ENCODE measurements at regions not wholly inside any gene's neighbourhood (a gene's known extent, or its start where the extent isn't known, plus 50 kb on each side); places are given as distances from the start of the nearest gene placed in this dataset.
"Not testable (repeated sequence)": the region's sequence is repeated elsewhere in the genome, so short reads cannot be mapped to it uniquely, and the experiment has no call there.

DNA sequence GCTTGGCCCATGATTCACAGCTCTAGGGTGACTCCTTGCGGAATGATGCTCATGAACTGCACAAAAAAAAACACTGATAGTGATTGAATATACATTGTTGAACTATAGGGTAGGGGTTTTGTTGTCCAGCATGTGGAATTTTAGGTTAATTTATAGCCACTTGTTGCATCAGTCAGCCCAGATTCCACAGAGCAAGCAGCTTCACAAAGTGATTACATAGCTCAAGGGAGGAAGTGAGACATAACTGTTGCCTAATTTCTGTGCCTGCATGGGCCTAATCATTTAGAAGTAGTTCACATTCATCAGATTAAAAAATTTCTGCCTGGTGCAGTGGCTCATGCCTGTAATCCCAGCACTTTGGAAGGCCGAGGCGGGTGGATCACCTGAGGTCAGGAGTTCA is 142.2 kb upstream of the ZNF722 start:
- not testable (repeated sequence) for DNase-seq (ENCODE audit: low read depth in 2 of 2)

DNA sequence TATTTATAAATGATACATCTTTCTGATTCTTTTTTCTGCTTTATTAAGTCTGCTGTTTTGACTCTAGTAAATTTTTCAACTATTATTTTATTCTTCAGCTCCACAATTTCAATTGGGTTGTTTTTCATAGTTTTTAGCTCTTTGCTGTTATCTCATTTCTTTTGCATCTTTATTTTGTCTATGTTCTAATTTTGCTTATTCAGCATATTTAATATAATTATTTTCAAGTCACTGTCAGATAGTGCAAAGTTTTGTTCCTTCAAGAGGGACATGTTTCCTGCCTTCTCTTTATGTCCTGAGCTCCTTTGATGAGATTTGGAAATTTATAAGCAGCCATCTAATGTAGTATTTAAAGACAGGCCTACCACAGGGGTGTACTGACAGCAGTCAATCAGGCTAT is 131.5 kb upstream of the ZNF722 start:
- DNase-seq (ENCODE audit: low read depth in 2 of 2) = no peak

DNA sequence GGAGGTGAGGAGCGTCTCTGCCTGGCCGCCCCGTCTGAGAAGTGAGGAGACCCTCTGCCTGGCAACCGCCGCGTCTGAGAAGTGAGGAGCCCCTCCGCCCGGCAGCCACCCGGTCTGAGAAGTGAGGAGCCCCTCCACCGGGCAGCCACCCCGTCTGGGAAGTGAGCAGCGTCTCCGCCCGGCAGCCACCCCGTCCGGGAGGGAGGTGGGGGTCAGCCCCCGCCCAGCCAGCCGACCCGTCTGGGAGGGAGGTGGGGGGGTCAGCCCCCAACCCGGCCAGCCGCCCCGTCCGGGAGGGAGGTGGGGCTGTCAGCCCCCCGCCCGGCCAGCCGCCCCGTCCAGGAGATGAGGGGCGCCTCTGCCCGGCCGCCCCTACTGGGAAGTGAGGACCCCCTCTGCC is 124.4 kb upstream of the ZNF722 start:
- DNase-seq (ENCODE audit: low read depth in 2 of 2) = not testable (repeated sequence)

DNA sequence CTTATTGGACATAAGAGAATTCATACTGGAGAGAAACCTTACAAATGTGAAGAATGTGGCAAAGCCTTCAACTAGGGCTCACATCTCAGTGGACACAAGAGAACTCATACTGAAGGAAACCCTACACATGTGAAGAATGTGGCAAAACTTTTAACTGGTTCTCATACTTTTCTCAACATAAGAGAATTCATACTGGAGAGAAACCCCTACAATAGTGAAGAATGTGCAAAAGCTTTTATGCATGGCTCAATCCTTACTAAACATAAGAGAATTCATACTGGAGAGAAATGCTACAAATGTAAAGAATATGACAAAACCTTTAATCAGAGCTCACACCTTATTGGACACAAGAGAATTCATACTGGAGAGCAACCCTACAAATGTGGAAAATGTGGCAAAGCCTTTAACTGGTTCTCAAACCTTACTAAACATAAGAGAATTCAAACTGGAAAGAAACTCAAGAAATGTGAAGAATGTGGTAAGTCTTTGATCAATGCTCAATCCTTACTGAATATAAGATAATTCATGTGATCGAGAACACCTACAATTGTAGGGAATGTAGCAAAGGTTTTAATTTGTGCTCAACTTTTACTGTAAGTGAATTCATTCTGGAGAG is 121.8 kb upstream of the ZNF722 start:
- no peak for DNase-seq (ENCODE audit: low read depth in 2 of 2)

DNA sequence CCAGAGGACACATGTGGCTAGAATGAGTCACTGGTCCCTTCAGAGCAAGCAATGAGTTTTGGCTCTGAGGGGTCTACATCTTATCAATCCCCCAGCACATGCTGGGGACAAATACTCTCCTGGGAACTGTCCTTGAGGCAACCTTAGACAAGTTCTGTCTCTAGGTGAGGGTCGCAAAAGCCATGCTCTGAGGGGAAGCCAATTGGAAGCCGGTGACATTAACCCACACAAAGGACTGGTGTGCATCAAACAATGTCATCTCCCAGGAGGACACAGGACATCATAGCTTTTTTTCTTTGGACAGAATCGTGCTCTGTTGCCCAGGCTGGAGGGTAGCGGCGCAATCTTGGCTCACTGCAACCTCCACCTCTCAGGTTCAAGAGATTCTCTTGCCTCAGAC is 111.6 kb upstream of the ZNF722 start:
- DNase-seq (ENCODE audit: low read depth in 2 of 2) = no peak

DNA sequence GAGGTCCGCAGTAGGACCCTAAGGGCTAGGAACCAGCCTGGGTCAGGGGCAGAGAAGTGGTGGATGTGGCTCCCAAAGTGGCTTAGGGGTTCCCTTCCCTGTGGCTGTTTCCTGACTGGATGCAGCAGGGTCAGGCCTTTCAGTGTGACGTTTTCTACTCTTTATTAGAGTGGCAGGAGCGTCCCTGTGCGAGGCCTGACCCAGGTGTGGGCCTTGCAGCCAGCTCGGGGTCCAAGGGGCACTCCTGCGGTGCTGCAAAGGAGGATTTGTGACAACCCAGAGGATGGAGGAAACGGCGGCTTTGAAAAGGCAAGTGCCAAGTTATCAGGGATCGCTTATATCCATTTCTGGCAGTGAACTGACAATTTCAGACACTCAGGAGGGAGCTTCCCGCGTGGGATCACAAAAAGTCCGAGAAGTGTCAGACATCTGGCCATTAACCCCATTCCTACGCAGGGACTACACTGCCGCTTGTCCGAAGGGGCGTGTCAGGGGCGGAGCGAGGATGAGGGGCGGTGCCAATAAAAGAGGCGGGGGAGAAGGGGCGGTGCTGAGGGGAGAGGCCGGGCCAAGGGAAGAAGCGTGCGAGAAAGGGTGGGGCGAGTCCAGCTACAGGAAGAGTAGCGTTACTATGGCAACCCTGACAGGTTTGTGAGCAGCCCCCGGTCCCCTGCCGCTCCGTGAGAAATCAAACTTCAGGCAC is 98.8 kb upstream of the ZNF722 start:
- DNase-seq (ENCODE audit: low read depth in 2 of 2) = peak in 1 of 2 donors; percentile 4

DNA sequence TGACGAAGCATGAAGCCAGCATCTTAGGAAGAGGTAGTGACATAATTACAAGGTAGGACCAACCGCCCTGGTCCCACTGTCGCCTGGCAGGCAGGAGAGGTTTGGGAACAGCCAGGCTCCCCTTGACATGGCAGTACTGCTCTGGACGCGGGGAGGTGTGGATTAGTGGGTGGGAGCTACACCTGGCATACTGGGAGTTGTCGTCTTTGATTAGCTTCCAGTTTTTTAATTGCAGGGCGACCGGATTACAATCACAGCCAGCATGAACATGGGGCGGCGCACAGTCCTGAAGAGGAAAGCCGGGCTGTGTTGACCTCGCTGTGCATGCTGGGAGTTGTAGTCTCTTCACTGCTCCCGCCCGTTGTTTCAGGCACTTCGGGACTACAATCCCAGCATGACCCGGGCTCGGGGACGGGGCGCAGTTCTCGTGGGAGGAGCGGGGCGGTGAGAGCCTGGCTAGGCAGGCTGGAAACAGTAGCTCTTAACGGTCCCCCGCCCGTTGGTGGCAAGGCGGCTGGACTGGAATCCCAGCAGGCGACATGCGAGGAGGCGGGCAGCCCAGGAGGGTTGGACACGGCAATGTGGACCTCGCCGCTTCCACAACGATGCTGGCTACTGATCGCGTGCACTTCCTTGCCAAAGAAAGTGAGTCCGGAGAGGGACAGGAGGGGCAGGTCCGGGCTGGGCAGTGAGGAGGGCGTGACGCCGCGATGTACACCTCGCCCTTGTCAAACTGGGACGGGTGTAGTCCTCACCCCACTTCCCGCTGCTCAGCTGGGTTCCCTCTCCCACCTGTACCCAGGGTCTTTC is 98.0 kb upstream of the ZNF722 start:
- DNase-seq (ENCODE audit: low read depth in 2 of 2) = peak; percentile 19 to 40

DNA sequence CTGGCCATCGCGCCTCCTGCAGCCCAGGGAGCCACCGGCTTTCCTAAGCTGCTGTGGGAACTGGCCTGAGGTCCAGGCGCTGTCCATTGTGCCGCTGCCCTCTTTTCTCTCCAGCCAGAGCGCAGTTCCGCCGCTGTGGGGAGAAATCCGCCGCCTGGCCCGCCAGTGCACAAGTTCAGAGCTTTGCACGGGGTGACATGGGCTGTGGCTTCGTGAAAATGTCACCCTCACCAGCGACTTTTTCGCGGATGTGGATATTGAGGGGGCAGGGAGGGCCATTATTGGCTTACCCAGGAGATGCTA is 97.5 kb upstream of the ZNF722 start:
- DNase-seq (ENCODE audit: low read depth in 2 of 2) = not testable (repeated sequence)

DNA sequence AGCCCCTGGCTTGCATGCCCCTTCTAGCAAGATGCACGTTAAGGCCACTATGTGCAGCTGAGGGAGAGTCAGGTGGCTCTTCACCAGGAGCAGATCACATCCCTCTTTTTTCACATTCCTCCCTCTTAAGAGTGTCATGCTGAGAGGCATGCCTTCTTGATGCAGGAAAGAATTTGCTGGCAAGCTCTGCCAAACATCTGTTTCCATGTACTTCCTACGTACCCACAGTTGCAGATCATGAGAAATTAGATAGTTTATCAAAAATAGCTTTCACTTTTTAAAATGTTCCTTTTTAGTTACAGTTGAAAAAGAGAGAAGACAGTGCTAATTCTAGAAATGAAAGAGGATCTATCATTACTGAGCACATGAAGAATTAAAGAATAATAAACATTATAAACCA is 79.7 kb upstream of the ZNF722 start:
- no peak for DNase-seq (ENCODE audit: low read depth in 2 of 2)

DNA sequence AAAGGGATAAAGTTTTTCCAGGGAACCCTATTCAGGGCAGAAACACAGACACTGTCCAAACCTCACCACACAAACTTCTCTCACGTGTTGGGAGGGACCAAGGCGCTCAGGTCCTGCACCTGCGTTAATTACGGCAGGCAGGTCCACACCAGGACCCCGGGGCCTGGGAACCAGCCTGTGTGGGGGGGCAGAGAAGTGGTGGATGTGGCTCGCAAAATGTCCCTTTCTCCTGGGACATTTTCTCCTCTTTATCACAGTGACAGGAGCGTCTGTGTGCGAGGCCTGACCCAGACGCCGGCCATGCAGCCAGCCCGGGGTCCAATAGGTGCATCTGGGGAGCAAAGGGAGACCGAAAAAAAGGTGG is 73.4 kb upstream of the ZNF722 start:
- no peak for DNase-seq (ENCODE audit: low read depth in 2 of 2)

DNA sequence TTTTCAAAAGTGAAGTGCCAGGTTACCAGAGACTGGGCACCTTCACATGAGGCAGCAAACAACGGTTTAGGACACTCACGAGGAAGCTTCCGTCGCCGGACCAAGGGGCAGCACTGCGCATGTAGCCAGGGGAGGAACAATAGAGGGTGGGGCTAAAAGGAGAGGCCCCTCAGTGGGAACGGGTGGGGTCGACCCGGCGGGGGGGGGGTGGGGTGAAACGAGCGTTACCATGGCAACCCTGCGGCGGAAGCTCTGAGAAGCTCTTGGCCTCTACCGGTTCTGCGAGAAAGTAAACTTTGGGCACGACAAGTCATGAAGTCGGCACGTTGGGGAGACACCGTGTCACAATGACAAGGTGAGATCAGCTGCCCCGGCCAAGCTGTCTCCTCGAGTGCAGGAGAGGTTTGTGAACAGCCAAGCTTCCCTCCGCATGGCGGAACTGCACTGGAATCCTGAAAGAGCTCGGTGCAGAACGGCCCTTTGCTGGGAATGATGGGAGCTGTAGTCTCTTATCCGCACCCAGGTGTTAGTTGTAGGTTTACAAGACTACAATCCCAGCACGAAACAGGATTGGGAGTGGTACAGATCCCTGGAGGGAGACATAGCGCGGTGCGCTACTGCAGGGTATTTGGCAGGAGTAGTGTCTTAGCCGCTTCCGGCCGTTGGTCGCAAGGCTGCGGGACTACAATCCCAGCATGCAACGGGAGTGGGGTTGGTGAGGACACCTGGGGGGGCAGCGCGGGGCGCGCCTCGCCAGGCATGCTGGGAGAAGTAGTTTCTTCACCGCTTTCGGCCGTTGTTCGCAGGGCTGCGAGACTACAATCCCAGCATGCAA is 72.8 kb upstream of the ZNF722 start:
- peak; percentile 12 to 39 for DNase-seq (ENCODE audit: low read depth in 2 of 2)

DNA sequence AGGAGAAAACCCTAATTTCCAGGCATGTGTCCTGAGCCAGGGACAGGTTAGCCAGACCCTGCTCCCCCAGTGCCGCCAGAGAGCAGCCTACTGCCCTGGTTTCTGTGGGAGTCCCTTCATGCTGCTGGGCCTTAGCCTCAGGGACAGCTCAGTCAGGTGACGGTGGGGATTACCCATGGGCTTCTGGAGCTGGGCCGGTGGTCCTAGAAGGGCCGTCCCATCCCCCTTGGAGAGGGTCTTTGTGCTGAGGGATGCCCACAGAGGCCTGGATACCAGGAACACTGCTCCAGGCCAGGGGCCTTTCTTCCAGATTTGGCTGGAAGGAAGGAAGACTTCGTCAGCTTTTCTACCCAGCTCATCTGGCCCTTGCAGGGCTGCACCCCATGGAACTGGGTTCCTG is 71.4 kb upstream of the ZNF722 start:
- DNase-seq (ENCODE audit: low read depth in 2 of 2) = no peak

DNA sequence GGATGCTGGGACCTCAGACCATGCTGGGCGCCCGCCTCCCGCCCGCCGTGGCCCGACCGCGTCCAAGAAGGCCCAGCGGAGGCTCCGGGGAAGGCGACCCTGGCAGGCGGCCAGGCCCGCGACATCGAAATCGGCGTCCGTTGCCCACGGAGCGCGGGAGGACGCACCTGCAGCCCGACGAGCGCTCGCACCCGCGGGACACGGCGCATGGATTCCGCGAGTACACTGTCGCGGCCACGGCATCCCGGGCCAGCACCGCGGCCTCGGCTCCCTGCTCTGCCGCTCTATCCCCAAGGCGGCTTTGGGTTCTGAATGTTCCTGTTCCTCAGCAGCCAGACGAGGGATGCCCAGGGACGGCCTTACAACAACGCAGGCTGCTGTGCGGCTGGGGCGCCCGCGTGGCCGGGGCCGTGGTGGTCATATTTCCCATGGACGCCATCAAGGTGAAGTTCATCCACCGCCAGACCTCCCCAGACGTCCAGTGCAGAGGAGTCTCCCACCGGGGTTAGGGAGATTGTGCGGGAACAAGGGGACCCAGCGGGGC is 67.5 kb upstream of the ZNF722 start:
- no peak for DNase-seq (ENCODE audit: low read depth in 2 of 2)

DNA sequence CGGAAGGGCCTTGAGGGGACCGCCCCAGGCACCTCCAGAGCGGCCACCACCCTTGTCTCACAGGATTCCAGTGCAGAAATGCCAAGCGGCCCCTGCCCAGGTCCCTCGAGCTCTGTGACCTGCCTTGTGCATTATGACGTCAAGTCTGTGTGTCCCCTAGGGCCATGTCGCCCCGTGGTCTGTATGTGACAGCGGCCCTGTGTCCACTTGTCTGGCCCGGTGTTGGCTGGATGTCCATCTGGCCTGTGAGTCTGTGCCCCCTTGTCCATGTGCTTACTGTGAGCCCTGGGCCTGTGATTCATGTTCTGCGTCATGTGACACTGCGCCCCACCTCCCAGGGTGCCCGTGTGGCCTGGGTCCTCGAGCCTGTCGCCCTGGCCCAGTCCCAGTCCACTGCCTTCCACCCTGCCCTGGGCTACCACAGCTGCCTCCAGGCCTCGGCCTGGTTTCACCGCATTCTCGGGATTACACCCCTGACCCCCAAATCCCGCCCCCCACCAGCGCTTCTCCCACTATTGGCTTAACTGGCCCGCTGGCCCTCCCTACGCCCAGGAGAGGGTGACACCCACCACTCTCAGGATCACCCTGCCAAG is 66.6 kb upstream of the ZNF722 start:
- no peak for DNase-seq (ENCODE audit: low read depth in 2 of 2)
